ENCODE measurements at regions not wholly inside any gene's neighbourhood (a gene's known extent, or its start where the extent isn't known, plus 50 kb on each side); places are given as distances from the start of the nearest gene placed in this dataset.

DNA sequence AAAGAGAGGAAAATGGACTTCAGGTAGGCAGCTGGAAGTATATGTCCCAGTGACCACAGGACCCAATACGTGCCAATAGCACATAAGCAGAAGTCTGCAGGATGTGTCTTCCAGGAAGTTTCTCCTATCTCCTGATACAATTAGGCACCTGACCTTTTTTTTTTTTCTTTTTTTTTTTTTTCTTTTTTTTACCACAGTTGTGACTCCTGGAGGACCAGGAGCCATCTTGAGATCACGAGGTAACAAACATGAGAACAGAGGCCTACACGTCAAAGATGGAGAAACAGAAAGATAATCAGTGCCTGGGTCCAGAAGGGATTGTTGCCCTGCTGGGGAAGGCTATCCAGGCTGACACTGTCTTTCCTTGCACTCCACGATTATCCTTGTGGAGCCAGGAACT lies 312.4 kb upstream of the NEBL start:
- intact Hi-C loops (cut with DNase I; ENCODE audit: low total_unique reads), result no loop called here
- H3K27ac ChIP-seq, result no peak overlapping the region
- 74 to 89% (median 83%) methylated on average over 4 of the region's 4 CpGs for WGBS, 5 donors
- peaks cover 0 to 6% (median 0%) of the 10 kb centered on the region in 7 donors for H3K27me3 ChIP-seq (replicated peaks in 1 of 7)
- H3K4me3 ChIP-seq, result no peak overlapping the region
- peaks cover 0 to 12% (median 8%) of the 10 kb centered on the region in 8 donors for H3K9me3 ChIP-seq
- DNase-seq, result no peak
- TF ChIP-seq POLR2AphosphoS5 (IDR thresholded peaks at IDR 0.05), result no peak
- H3K36me3 ChIP-seq, result no peaks in the 10 kb centered on the region
- no peaks in the 10 kb centered on the region for H3K4me1 ChIP-seq

DNA sequence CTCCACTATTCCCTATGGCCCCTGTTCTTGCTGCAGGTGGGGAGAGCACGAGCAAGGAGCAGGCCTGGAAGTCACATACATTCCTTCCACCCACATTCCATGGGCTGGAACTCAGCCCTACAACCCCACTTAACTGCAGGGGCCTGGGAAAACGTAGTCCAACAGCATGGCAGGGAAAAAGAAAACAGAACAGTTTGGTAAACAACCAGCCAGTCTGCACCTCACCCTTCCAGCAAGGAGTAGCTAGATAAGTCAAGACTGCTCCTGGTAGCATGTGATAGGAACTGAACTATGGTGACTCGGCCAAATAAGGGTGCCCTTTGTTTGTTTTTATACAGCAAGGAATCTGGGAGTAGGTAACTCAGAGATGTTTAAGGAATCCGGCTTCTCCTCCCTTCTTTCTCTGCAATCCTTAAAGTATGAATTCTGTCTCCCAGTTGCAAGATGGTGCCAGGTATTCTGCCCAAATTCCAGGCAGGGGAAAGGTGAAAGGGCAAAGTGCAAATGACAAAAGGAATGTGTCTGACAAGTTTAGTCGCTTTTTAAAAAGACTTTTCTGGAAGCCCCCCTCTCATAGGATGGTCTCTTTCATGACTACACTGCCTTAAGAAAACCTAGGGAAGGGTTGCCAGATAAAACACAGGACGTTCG lies 311.7 kb upstream of the NEBL start:
- no peak for TF ChIP-seq POLR2AphosphoS5 (IDR thresholded peaks at IDR 0.05)
- no peak overlapping the region for H3K4me3 ChIP-seq
- H3K4me1 ChIP-seq, result no peaks in the 10 kb centered on the region
- peaks cover 0 to 12% (median 8%) of the 10 kb centered on the region in 8 donors for H3K9me3 ChIP-seq
- H3K36me3 ChIP-seq, result no peaks in the 10 kb centered on the region
- DNase-seq, result no peak
- H3K27ac ChIP-seq, result peak overlapping the region in 2 of 8 donors; percentile 19 to 29
- H3K27me3 ChIP-seq (replicated peaks in 1 of 7), result peaks cover 0 to 13% (median 0%) of the 10 kb centered on the region in 7 donors
- intact Hi-C loops (cut with DNase I; ENCODE audit: low total_unique reads), result no loop called here
- 68 to 85% (median 69%) methylated on average over 7 of the region's 7 CpGs for WGBS, 5 donors

DNA sequence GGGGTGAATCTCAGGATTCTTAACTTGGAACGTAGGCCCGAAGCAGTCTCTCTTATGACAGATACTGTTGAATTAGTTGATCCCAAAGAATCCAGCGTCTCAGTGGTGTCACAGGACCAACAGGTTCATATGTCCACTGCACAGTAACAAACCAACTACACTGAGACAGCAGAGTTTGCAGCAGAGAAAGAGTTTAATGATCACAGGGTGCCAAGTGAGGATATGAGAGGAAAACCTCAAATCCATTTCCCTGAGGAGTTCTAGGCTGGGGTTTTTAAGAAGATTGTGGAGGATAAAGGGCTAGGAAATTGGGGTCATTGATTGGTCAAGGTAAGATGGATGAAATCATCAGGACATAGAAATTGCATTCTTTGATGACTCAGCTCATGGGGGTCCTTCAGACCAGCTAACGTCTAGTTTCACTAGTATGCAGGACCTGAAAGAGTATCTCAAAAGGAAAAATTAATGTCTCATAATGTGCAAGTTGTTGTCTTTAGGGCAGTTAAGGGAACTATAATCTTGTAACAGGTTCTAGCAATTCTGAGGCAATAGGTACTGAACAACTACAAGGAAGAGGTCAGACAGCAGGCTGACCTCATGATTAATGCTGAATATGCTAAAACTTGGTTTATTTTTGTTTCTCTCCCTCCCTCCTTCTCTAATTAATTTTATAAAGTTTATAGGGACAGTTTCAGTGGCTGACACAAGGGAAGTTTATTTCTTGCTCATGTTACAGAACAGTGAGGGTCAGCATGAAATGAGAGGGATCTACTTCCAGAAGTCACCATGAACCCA lies 310.9 kb upstream of the NEBL start:
- no peaks in the 10 kb centered on the region for H3K36me3 ChIP-seq
- H3K4me1 ChIP-seq, result no peaks in the 10 kb centered on the region
- H3K27me3 ChIP-seq (replicated peaks in 1 of 7), result peaks cover 0 to 16% (median 0%) of the 10 kb centered on the region in 7 donors
- H3K27ac ChIP-seq, result peak overlapping the region in 2 of 8 donors; percentile 19 to 29
- peaks cover 0 to 12% (median 8%) of the 10 kb centered on the region in 8 donors for H3K9me3 ChIP-seq
- H3K4me3 ChIP-seq, result no peak overlapping the region
- intact Hi-C loops (cut with DNase I; ENCODE audit: low total_unique reads), result no loop called here
- TF ChIP-seq, protein P1, sequence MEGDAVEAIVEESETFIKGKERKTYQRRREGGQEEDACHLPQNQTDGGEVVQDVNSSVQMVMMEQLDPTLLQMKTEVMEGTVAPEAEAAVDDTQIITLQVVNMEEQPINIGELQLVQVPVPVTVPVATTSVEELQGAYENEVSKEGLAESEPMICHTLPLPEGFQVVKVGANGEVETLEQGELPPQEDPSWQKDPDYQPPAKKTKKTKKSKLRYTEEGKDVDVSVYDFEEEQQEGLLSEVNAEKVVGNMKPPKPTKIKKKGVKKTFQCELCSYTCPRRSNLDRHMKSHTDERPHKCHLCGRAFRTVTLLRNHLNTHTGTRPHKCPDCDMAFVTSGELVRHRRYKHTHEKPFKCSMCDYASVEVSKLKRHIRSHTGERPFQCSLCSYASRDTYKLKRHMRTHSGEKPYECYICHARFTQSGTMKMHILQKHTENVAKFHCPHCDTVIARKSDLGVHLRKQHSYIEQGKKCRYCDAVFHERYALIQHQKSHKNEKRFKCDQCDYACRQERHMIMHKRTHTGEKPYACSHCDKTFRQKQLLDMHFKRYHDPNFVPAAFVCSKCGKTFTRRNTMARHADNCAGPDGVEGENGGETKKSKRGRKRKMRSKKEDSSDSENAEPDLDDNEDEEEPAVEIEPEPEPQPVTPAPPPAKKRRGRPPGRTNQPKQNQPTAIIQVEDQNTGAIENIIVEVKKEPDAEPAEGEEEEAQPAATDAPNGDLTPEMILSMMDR (IDR thresholded peaks at IDR 0.05 in 8 of 11, conservative IDR thresholded peaks at IDR 0.05 in 3 of 11), result no peak
- no peak for TF ChIP-seq POLR2A (IDR thresholded peaks at IDR 0.05)
- TF ChIP-seq POLR2AphosphoS5 (IDR thresholded peaks at IDR 0.05), result no peak
- no peak for DNase-seq
- WGBS, 5 donors, result 78 to 92% (median 80%) methylated on average over 4 of the region's 4 CpGs

DNA sequence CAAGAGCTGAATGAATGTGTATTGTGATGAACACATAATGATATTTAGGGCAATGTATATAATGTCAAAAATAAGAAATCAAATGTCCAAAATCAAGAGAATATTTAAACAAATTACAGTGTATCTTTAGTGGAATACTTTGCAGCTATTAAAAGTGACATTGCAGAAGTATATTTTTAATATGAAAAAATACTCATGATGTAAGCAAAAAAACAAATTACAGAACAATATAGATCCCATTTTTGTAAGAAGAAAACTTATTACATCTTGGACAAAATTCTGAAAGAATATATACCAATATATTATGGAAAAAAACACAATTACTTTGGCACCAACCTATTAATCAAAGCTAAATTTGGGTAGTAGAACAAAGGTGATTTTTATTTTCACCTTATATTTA lies 308.2 kb upstream of the NEBL start:
- Histone ChIP-seq H3K4me3 (no peak overlapping the region), H3K36me3 (no peaks in the 10 kb centered on the region), H3K9me3 (peaks cover 0 to 12% (median 8%) of the 10 kb centered on the region in 8 donors), H3K4me1 (no peaks in the 10 kb centered on the region), H3K27me3 (replicated peaks in 1 of 7) (peaks cover 0 to 16% (median 0%) of the 10 kb centered on the region in 7 donors), H3K27ac (no peak overlapping the region)
- DNase-seq, result no peak
- no peak for TF ChIP-seq POLR2A (IDR thresholded peaks at IDR 0.05)
- no peak for TF ChIP-seq POLR2AphosphoS5 (IDR thresholded peaks at IDR 0.05)
- TF ChIP-seq, protein P1 (IDR thresholded peaks at IDR 0.05 in 8 of 11, conservative IDR thresholded peaks at IDR 0.05 in 3 of 11), result no peak
- intact Hi-C loops (cut with DNase I; ENCODE audit: low total_unique reads), result no loop called here

DNA sequence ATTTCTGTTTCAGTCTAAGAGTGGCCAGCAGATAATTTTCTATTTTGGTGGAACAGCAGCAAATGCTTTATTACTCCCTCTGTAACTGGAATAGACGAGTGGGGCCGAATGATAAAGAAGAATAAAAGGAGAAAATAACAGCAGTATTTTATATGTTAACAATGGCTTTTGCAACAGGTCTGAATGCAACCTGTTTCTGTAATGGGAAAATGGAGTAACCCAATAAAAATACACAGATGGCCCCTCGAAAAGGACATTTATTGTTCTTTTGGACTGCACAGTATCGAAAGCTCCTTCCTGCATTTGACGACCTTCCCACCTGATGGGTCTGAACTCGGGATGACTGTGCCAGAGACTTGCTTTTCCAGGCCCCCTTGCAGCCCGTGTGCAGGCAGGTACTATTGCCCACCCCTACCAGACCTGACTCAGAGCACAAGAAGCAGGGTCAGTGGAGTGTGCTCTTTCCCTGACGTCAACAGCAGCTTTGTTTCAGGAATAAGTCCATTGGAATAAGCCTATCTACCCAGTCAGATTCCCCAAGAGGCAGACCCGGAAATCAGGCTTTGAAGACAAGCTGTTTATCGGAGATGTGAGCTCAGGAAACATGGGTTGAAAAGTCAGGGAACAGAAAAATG lies 306.5 kb upstream of the NEBL start:
- H3K36me3 ChIP-seq, result no peaks in the 10 kb centered on the region
- no peaks in the 10 kb centered on the region for H3K4me1 ChIP-seq
- peaks cover 0 to 16% (median 0%) of the 10 kb centered on the region in 7 donors for H3K27me3 ChIP-seq (replicated peaks in 1 of 7)
- intact Hi-C loops (cut with DNase I; ENCODE audit: low total_unique reads), result no loop called here
- H3K4me3 ChIP-seq, result no peak overlapping the region
- no peak for TF ChIP-seq POLR2AphosphoS5 (IDR thresholded peaks at IDR 0.05)
- DNase-seq, result no peak
- no peak overlapping the region for H3K27ac ChIP-seq
- 68 to 79% (median 76%) methylated on average over 10 of the region's 10 CpGs for WGBS, 5 donors
- peaks cover 0 to 17% (median 11%) of the 10 kb centered on the region in 8 donors for H3K9me3 ChIP-seq
